AG04449 (cell line): ENCODE measurements at regions not wholly inside any gene's neighbourhood (a gene's known extent, or its start where the extent isn't known, plus 50 kb on each side); places are given as distances from the start of the nearest gene placed in this dataset.

Experiments used
- CTCF ChIA-PET: fragments of 350-600 bp; formaldehyde crosslinking; extraction: SDS; loops from one replicate; lab custom pipeline; 2021; ENCODE audit warnings: antibody characterized with exemption; lab: Yijun Ruan, JAX
- POLR2A ChIA-PET: fragments of 400-600, 350-600 bp; formaldehyde crosslinking; extraction: SDS; loops from one replicate; lab custom pipeline; 2020; ENCODE audit warnings: antibody characterized with exemption, inconsistent platforms; lab: Yijun Ruan, JAX
- DNase-seq: peaks from one replicate; pipeline ENCODE4 v3.0.0-alpha.2; 2010; ENCODE audit warnings: low read depth, low spot score
- H3K4me3 ChIP-seq: 2 replicates; pipeline ENCODE4 v1.5.1; 2011; ENCODE audit warnings: low read depth, mild to moderate bottlenecking, control low read depth, low read length
- CTCF ChIP-seq: IDR thresholded peaks from one replicate; pipeline ENCODE4 v1.5.1; 2011; ENCODE audit warnings: mild to moderate bottlenecking, moderate library complexity, low read length, control low read depth, inconsistent platforms; ENCODE audit not compliant: insufficient read depth; ENCODE audit errors: missing control alignments

GRCh38 chr20:57847104-57847503 is 137.3 kb upstream of the PMEPA1 start:
- CTCF ChIA-PET = no interaction called here
- POLR2A ChIA-PET = no interaction called here
- no peak for TF ChIP-seq CTCF

GRCh38 chr20:57844626-57845596 is 135.1 kb upstream of the PMEPA1 start:
- H3K4me3 ChIP-seq = no peak overlapping the region
- no peak for TF ChIP-seq CTCF
- ChIA-PET POLR2A (interaction anchor here (0.6 kb wide), 1 partner anchor 292 kb away, joined by 3 read pairs; no protein-coding TSS in a partner anchor), CTCF (no interaction called here)
- no peak for DNase-seq

More at GRCh38 chr20:57847104-57847503, 137.3 kb upstream of the PMEPA1 start:
- DNase-seq = no peak
- no peak overlapping the region for H3K4me3 ChIP-seq

- ChIA-PET CTCF (interaction anchor here (1.6 kb wide), 1 partner anchor 190 kb away, joined by 3 read pairs; no protein-coding TSS in a partner anchor), POLR2A (no interaction called here)
- TF ChIP-seq CTCF = no peak
- no peak overlapping the region for H3K4me3 ChIP-seq
- no peak for DNase-seq
Observed at GRCh38 chr20:57843941-57844625, 134.3 kb upstream of the PMEPA1 start.

- no peak overlapping the region for H3K4me3 ChIP-seq
- DNase-seq = no peak
- CTCF ChIA-PET = interaction anchor here (1.6 kb wide), 1 partner anchor 189 kb away, joined by 3 read pairs; no protein-coding TSS in a partner anchor
- POLR2A ChIA-PET = no interaction called here
- TF ChIP-seq CTCF = no peak
Observed at GRCh38 chr20:57842720-57843119, 132.9 kb upstream of the PMEPA1 start.

DNA sequence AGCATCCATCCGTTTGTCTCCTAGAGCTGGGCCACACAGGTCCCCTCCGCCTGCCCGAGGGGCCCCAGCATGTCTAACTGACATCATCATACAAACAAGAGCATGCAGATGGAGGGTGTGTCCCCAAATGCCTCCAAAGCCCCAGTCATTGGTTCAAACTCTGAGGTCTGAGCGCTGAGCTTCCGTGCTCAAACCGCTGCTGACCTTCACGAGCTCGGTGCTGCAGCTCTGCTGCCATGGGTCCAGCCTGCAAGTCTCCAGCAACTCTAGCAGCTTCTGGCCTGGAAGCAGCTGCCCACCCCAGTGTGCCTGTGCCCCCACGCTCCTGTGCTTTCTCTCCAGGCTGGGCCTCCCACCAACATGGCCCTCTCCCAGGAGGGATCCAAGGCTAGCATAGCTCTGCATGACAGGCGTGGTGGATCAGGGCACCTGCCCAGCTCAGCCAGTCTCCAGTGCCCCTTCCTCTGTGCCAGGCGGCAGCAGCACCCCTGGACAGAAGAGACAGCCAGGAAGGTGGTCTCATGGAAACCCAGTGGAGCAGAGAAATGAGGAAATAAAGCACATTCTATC is 131.6 kb upstream of the PMEPA1 start:
- no peak for TF ChIP-seq CTCF
- CTCF ChIA-PET = no interaction called here

More for the DNA sequence above, 131.6 kb upstream of the PMEPA1 start:
- no peak for DNase-seq
- POLR2A ChIA-PET = no interaction called here
- no peak overlapping the region for H3K4me3 ChIP-seq
